ENCODE measurements at regions not wholly inside any gene's neighbourhood (a gene's known extent, or its start where the extent isn't known, plus 50 kb on each side); places are given as distances from the start of the nearest gene placed in this dataset.

- TF ChIP-seq TARDBP (IDR thresholded peaks at IDR 0.05) = no peak
- no peak for TF ChIP-seq FOXA1 (IDR thresholded peaks at IDR 0.05)
- no peak for TF ChIP-seq BHLHE40 (IDR thresholded peaks at IDR 0.05; ENCODE audit: borderline replicate concordance)
- no peak for TF ChIP-seq SP1 (IDR thresholded peaks at IDR 0.05)
- TF ChIP-seq NFRKB (IDR thresholded peaks at IDR 0.05) = no peak
- no peak for TF ChIP-seq FOXM1 (IDR thresholded peaks at IDR 0.05; ENCODE audit: borderline replicate concordance)
- no peak for TF ChIP-seq SUZ12 (IDR thresholded peaks at IDR 0.05)
- TF ChIP-seq FOXK2 (IDR thresholded peaks at IDR 0.05) = no peak
These were observed 138.3 kb downstream of the PTGER3 start for GRCh38 chr1:70909262-70909822.

Measured in HEK293T (cell line).